Activated naive CD8-positive, alpha-beta T cell treated with anti-CD3 and anti-CD28 coated beads for 36 hours (primary cell): ENCODE measurements at regions not wholly inside any gene's neighbourhood (a gene's known extent, or its start where the extent isn't known, plus 50 kb on each side); places are given as distances from the start of the nearest gene placed in this dataset.

Source experiments
- DNase-seq: peaks from one replicate; pipeline ENCODE4 v3.0.0; 2021
- H3K27ac Mint-ChIP-seq: one replicate; pipeline ENCODE4 v1.8.0; 2022; ENCODE audit warnings: mild to moderate bottlenecking, moderate library complexity, mixed read lengths
- H3K27me3 Mint-ChIP-seq: one replicate; pipeline ENCODE4 v1.8.0; 2022; ENCODE audit warnings: mild to moderate bottlenecking, mixed read lengths
- H3K36me3 Mint-ChIP-seq: one replicate; pipeline ENCODE4 v1.8.0; 2021; ENCODE audit warnings: mild to moderate bottlenecking, mixed read lengths
- H3K4me1 Mint-ChIP-seq: one replicate; pipeline ENCODE4 v1.8.0; 2021; ENCODE audit warnings: mixed read lengths
- H3K4me3 Mint-ChIP-seq: one replicate; pipeline ENCODE4 v1.8.0; 2022; ENCODE audit warnings: mild to moderate bottlenecking, moderate library complexity, mixed read lengths
- H3K9me3 Mint-ChIP-seq: one replicate; pipeline ENCODE4 v1.8.0; 2022; ENCODE audit warnings: mixed read lengths

GRCh38 chr2:7448578-7449264 lies 531.5 kb downstream of the RNF144A start:
- Mint-ChIP-seq H3K4me3 (no peak overlapping the region), H3K27me3 (no peaks in the 10 kb centered on the region), H3K9me3 (peaks cover 19% of the 10 kb centered on the region), H3K27ac (peak overlapping the region; percentile 96), H3K4me1 (peaks cover 77% of the 10 kb centered on the region), H3K36me3 (peaks cover 51% of the 10 kb centered on the region)
- DNase-seq = no peak

GRCh38 chr2:7449298-7449697 lies 532.1 kb downstream of the RNF144A start:
- Mint-ChIP-seq H3K4me3 (peak overlapping the region; percentile 19), H3K9me3 (peaks cover 16% of the 10 kb centered on the region), H3K27me3 (no peaks in the 10 kb centered on the region), H3K4me1 (peaks cover 79% of the 10 kb centered on the region), H3K36me3 (peaks cover 51% of the 10 kb centered on the region), H3K27ac (peak overlapping the region; percentile 96)
- no peak for DNase-seq

DNA sequence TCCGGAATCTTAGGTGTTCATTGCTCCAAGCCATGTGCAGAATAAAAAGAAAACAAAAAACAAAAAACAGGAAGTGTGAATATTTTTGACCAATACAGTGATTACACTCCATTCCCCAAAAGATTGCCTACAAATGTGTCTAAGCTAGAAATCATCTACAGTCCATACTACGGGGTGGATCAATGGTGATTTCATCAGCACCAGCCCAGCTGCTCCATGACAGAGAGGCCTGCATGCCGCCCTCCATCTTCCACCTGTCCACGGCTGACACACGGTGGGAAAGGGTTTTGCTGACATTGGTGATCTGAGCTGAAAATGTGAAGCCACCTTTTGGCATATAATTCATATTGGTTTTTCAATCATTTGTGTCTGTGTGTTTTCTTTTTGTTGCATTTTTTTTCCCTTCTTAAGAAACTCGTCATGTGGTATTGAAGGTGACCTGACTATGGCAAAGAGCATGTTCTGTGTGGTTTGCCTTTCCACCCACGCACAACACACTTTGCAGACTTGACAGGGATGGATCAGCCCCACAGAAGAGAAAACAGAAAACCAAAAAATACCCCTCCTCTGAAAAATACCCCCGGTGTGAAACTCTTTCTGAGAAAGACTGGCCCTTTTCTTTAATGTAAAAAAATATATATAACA lies 533.1 kb downstream of the RNF144A start:
- Mint-ChIP-seq H3K4me3 (peak overlapping the region; percentile 60), H3K4me1 (peaks cover 81% of the 10 kb centered on the region), H3K36me3 (peaks cover 47% of the 10 kb centered on the region), H3K27me3 (no peaks in the 10 kb centered on the region), H3K9me3 (peaks cover 12% of the 10 kb centered on the region), H3K27ac (peak overlapping the region; percentile 96)
- DNase-seq = peak; percentile 69

DNA sequence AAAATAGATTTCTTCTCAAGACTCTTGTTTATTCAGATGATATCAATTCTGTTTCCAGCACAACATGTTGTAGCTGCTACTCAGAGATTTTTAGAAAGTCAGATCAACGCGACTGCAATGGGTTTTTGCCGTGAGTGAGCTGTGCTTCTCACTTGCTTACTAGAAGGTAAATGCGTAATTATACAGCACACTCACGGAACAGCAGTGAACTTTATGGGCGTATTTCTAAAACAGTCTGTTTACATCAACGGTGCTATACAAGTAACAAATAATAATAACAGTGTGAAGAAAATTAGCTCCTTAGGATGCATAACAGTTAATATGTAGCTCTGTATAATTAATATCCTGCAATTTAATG lies 533.6 kb downstream of the RNF144A start:
- no peak for DNase-seq
- H3K27ac Mint-ChIP-seq = peak overlapping the region; percentile 96
- H3K9me3 Mint-ChIP-seq = peaks cover 7% of the 10 kb centered on the region
- peaks cover 43% of the 10 kb centered on the region for H3K36me3 Mint-ChIP-seq
- no peaks in the 10 kb centered on the region for H3K27me3 Mint-ChIP-seq
- H3K4me1 Mint-ChIP-seq = peaks cover 76% of the 10 kb centered on the region
- H3K4me3 Mint-ChIP-seq = peak overlapping the region; percentile 24

DNA sequence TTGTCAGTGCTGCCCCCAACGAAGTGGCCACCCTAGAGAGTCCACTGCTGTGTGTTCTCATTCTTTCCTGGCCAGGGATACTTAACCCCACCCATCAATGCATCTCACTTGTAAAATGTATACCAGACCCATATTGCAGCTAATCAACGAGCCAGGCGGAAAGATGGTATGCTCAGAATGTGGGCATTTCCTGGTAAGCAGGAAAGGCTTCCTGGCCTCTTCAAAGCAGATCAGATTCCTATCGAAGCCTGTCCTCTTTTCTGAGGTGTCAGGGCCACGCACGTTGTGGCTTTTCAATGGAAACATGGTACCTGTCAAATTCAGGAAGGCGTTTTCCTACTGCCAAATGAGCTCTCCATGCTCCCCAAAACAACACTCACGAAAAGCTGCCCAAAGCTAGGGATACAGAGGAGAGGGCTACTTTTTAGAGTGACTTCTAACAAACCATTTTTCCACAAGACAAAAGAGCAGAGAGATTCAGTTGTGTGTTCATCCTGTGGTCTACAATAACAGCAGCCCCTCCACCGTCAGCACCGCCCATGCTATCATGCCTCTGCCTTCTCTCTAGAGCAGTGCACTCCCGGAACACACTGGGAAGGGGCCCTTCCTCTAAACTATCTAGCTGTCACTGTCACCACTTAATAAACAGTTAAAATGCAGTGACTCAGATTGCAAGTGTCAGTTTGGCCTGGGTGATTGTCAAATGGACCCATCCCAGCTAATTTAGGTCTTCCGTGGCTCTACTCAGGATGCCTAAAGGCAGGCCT lies 535.1 kb downstream of the RNF144A start:
- Mint-ChIP-seq H3K27ac (peak overlapping the region; percentile 96), H3K4me3 (peak overlapping the region; percentile 22), H3K4me1 (peaks cover 70% of the 10 kb centered on the region), H3K36me3 (peaks cover 38% of the 10 kb centered on the region), H3K27me3 (no peaks in the 10 kb centered on the region), H3K9me3 (peaks cover 9% of the 10 kb centered on the region)
- peak; percentile 48 for DNase-seq

GRCh38 chr2:7454592-7454991 lies 537.4 kb downstream of the RNF144A start:
- peaks cover 55% of the 10 kb centered on the region for H3K4me1 Mint-ChIP-seq
- H3K36me3 Mint-ChIP-seq = peaks cover 29% of the 10 kb centered on the region
- no peak for DNase-seq
- H3K27me3 Mint-ChIP-seq = no peaks in the 10 kb centered on the region
- H3K27ac Mint-ChIP-seq = peak overlapping the region; percentile 85
- peaks cover 2% of the 10 kb centered on the region for H3K9me3 Mint-ChIP-seq
- H3K4me3 Mint-ChIP-seq = no peak overlapping the region

GRCh38 chr2:7456762-7457161 lies 539.5 kb downstream of the RNF144A start:
- Mint-ChIP-seq H3K4me3 (no peak overlapping the region), H3K36me3 (peaks cover 36% of the 10 kb centered on the region), H3K27ac (peak overlapping the region; percentile 6), H3K9me3 (peaks cover 9% of the 10 kb centered on the region), H3K27me3 (no peaks in the 10 kb centered on the region), H3K4me1 (peaks cover 44% of the 10 kb centered on the region)
- no peak for DNase-seq

DNA sequence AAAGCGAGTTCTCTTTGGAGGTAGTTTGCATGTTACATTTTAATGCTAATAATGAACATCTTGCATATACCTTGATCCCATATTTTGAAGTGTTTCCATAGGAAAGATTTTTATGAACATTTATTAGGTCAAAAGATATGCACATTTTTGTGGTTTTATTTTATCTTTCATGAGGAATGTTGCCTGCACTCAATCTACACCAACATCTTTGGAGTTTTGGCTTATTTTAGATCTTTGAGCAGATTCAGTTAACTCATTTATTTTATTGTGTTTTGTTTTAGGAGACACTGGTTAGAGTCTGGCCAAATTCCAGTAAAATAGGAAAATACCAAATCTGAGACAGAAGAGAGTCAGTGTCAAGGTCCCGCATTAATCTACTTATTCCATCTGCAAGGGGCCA lies 540.9 kb downstream of the RNF144A start:
- no peaks in the 10 kb centered on the region for H3K27me3 Mint-ChIP-seq
- peaks cover 18% of the 10 kb centered on the region for H3K9me3 Mint-ChIP-seq
- peaks cover 31% of the 10 kb centered on the region for H3K4me1 Mint-ChIP-seq
- H3K27ac Mint-ChIP-seq = no peak overlapping the region
- no peak for DNase-seq
- no peak overlapping the region for H3K4me3 Mint-ChIP-seq
- H3K36me3 Mint-ChIP-seq = peaks cover 41% of the 10 kb centered on the region

DNA sequence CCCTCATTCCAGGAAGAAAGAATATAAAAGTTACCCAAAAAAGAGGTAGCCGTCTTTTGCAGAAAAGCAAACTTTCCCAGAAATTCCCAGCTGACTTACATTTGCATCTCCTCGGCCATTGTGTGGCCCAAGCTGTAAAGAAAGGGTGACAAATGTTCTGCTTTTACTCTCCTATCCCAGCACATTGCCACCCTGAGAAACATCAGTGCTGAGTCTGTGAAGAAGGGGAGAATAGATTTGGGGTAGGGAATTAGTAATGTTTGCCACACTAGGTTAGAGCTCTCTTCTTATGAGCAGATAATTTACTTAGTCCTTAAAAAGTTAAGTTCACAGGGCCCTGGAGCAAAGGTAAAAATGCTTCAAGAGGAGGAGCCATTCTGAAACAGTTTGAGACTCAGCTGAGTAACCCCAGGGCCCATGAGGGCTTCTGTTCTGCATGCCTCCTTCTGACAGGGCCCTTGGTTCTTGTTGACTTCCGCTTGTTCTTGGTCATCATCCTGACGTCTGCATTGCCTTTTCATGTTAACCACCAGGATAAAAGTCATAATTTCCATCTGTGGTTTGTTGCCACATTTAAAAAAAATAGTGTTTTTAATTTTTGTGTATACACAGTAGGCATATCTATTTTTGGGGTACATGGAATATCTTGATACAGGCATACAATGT lies 550.7 kb downstream of the RNF144A start:
- Mint-ChIP-seq H3K36me3 (peaks cover 47% of the 10 kb centered on the region), H3K27me3 (no peaks in the 10 kb centered on the region), H3K9me3 (peaks cover 18% of the 10 kb centered on the region), H3K27ac (peak overlapping the region; percentile 98), H3K4me1 (peaks cover 54% of the 10 kb centered on the region), H3K4me3 (peak overlapping the region; percentile 29)
- DNase-seq = peak; percentile 65

- Mint-ChIP-seq H3K4me1 (peaks cover 57% of the 10 kb centered on the region), H3K27ac (peak overlapping the region; percentile 98), H3K36me3 (peaks cover 42% of the 10 kb centered on the region), H3K9me3 (peaks cover 15% of the 10 kb centered on the region), H3K27me3 (no peaks in the 10 kb centered on the region), H3K4me3 (no peak overlapping the region)
- DNase-seq = no peak
Measured at GRCh38 chr2:7468448-7468828, 551.2 kb downstream of the RNF144A start.

- Mint-ChIP-seq H3K4me3 (no peak overlapping the region), H3K27me3 (no peaks in the 10 kb centered on the region), H3K4me1 (peaks cover 58% of the 10 kb centered on the region), H3K27ac (peak overlapping the region; percentile 98), H3K9me3 (peaks cover 14% of the 10 kb centered on the region), H3K36me3 (peaks cover 40% of the 10 kb centered on the region)
- no peak for DNase-seq
Measured at GRCh38 chr2:7468955-7469354, 551.7 kb downstream of the RNF144A start.

DNA sequence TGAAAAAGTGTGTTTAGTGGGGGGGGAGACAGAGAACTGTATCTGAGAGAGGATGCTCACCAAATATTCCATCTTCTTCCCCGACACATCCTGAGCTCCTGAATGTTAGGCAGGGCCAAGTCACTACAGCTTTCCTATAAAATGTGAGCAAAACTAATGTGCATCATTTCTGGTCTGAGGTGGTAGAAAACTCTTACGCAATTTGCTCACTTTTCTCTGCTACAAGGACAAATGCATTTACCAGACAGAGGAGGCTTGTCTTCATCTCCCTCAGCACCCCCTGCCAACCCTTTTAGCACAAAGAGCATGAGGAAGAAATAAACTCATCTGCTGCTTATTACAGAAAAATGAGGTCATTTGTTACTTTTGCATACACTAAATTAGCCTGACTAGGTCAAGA lies 554.0 kb downstream of the RNF144A start:
- H3K27ac Mint-ChIP-seq = peak overlapping the region; percentile 36
- peaks cover 41% of the 10 kb centered on the region for H3K36me3 Mint-ChIP-seq
- DNase-seq = no peak
- peaks cover 21% of the 10 kb centered on the region for H3K9me3 Mint-ChIP-seq
- no peaks in the 10 kb centered on the region for H3K27me3 Mint-ChIP-seq
- H3K4me3 Mint-ChIP-seq = no peak overlapping the region
- peaks cover 57% of the 10 kb centered on the region for H3K4me1 Mint-ChIP-seq

DNA sequence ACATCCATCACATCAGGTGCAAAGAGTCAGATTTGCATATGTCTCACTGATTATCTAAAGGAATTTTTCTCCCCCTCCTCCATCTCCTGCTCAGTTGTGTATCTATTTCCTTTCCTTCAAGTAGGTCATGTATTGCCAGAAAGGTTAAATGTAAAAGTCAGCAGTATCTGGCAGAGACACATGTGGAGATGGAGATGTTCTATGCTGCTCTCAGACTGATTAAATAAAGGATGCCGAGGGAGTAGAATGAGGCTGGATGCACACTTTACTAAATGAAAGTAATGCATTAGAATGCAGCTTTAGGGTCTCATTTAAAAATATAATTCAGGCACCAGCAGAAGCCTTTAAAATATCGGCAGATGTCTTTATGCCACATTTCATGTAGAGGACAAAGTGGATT lies 555.3 kb downstream of the RNF144A start:
- DNase-seq = no peak
- H3K4me3 Mint-ChIP-seq = no peak overlapping the region
- H3K4me1 Mint-ChIP-seq = peaks cover 65% of the 10 kb centered on the region
- H3K9me3 Mint-ChIP-seq = peaks cover 22% of the 10 kb centered on the region
- H3K27me3 Mint-ChIP-seq = no peaks in the 10 kb centered on the region
- H3K36me3 Mint-ChIP-seq = peaks cover 42% of the 10 kb centered on the region
- peak overlapping the region; percentile 26 for H3K27ac Mint-ChIP-seq

GRCh38 chr2:7473135-7473771 lies 556.0 kb downstream of the RNF144A start:
- DNase-seq = no peak
- Mint-ChIP-seq H3K27ac (peak overlapping the region; percentile 76), H3K9me3 (peaks cover 22% of the 10 kb centered on the region), H3K4me3 (peak overlapping the region; percentile 36), H3K36me3 (peaks cover 36% of the 10 kb centered on the region), H3K4me1 (peaks cover 59% of the 10 kb centered on the region), H3K27me3 (no peaks in the 10 kb centered on the region)
